HCT116 (cell line): ENCODE measurements at regions not wholly inside any gene's neighbourhood (a gene's known extent, or its start where the extent isn't known, plus 50 kb on each side); places are given as distances from the start of the nearest gene placed in this dataset.

Experiments used
- ATAC-seq: fragments of 200-7000 bp; cut with Tn5 transposase; 2 replicates; pipeline ENCODE4 v1.9.1; 2020; ENCODE audit warnings: mild to moderate bottlenecking, moderate library complexity
- BruUV-seq: library from RNA; stranded (reverse); fragments of 400-500 nt; replicated peaks from 2 replicates; lab custom pipeline; 2021; lab: Mats Ljungman, UMichigan
- CTCF ChIA-PET: fragments of 300-600 bp; sonication (Branson Sonifier 250); formaldehyde crosslinking; loops from one replicate; lab custom pipeline; 2021; ENCODE audit warnings: antibody characterized with exemption; lab: Charles Lee
- POLR2A ChIA-PET: fragments of 300-600, 350-600 bp; sonication (Branson Sonifier 250); formaldehyde crosslinking; loops from one replicate; lab custom pipeline; 2021; ENCODE audit warnings: antibody characterized with exemption; lab: Charles Lee
- RAD21 ChIA-PET, 2 experiments: fragments of 300-600 bp; sonication (Branson Sonifier 250); formaldehyde crosslinking; loops; one replicate each; lab custom pipeline; 2023; ENCODE audit warnings: low total read pairs in 2 of 2; ENCODE audit not compliant: uncharacterized antibody in 2 of 2, unreplicated experiment in 2 of 2, low non-redundant PET in 1 of 2; lab: Charles Lee
- DNase-seq: peaks from one replicate; pipeline ENCODE4 v3.0.0-alpha.2; 2010; ENCODE audit warnings: low read depth, low spot score
- H2AFZ ChIP-seq: fragments of 200-600 bp; shearing (Covaris generic), sonication (generic); 2 replicates; pipeline ENCODE4 v1.6.1; 2017; ENCODE audit warnings: low read depth, mixed run types, mixed read lengths, antibody characterized with exemption, low read length; ENCODE audit not compliant: poor library complexity, severe bottlenecking
- H3K27ac ChIP-seq: 2 replicates; pipeline ENCODE4 v1.5.1; 2012; ENCODE audit warnings: low read depth, low read length
- H3K27me3 ChIP-seq: fragments of 200-600 bp; sonication (generic); 2 replicates; pipeline ENCODE4 v1.6.1; 2016; ENCODE audit warnings: mixed run types, low read length, mixed read lengths; ENCODE audit not compliant: insufficient read depth
- H3K36me3 ChIP-seq, 2 experiments: fragments of 200-500 bp in 1 of 2; fragments of 200-600 bp in 1 of 2; sonication (Bioruptor generic) in 1 of 2; sonication (generic) in 1 of 2; 2 replicates each; pipeline versions ENCODE4 v1.5.1 to v1.6.1; 2014 to 2016; ENCODE audit warnings: low read length in 2 of 2, inconsistent platforms in 1 of 2, mixed read lengths in 1 of 2, mixed run types in 1 of 2; ENCODE audit not compliant: insufficient read depth in 2 of 2, control insufficient read depth in 1 of 2
- H3K4me1 ChIP-seq, 2 experiments: fragments of 200-600 bp in 1 of 2; sonication (generic) in 1 of 2; 2 replicates each; pipeline versions ENCODE4 v1.5.1 to v1.6.1; 2012 to 2017; ENCODE audit warnings: low read length in 2 of 2, inconsistent platforms in 1 of 2, mild to moderate bottlenecking in 1 of 2, mixed read lengths in 1 of 2, mixed run types in 1 of 2, moderate library complexity in 1 of 2; ENCODE audit not compliant: insufficient read depth in 2 of 2, control insufficient read depth in 1 of 2
- H3K4me2 ChIP-seq: fragments of 200-600 bp; sonication (generic); 2 replicates; pipeline ENCODE4 v1.6.1; 2017; ENCODE audit warnings: mixed run types, low read length, mixed read lengths
- H3K4me3 ChIP-seq, 2 experiments: fragments of 200-600 bp in 1 of 2; sonication (generic) in 1 of 2; replicated peaks in 1 of 2; 2 replicates each; pipeline ENCODE4 v1.5.1; 2011 to 2016; ENCODE audit warnings: low read length in 2 of 2, control low read depth in 1 of 2, low read depth in 1 of 2, mild to moderate bottlenecking in 1 of 2, mixed read lengths in 1 of 2, mixed run types in 1 of 2
- H3K79me2 ChIP-seq: fragments of 200-600 bp; sonication (generic); 2 replicates; pipeline ENCODE4 v1.6.1; 2017; ENCODE audit warnings: mild to moderate bottlenecking, mixed run types, low read length, moderate library complexity, mixed read lengths; ENCODE audit not compliant: insufficient read depth
- H3K9ac ChIP-seq: fragments of 200-600 bp; sonication (generic); 2 replicates; pipeline ENCODE4 v1.6.1; 2016; ENCODE audit warnings: low read length, mixed read lengths
- H3K9me2 ChIP-seq: fragments of 200-600 bp; sonication (generic), shearing (Covaris generic); 2 replicates; pipeline ENCODE4 v1.6.1; 2017; ENCODE audit warnings: mixed run types, mild to moderate bottlenecking, moderate library complexity; ENCODE audit not compliant: insufficient read depth
- H3K9me3 ChIP-seq, 2 experiments: fragments of 200-500 bp in 1 of 2; fragments of 200-600 bp in 1 of 2; sonication (Bioruptor generic) in 1 of 2; sonication (generic) in 1 of 2; 2 replicates each; pipeline ENCODE4 v1.6.1; 2014 to 2017; ENCODE audit warnings: low read length in 2 of 2, mixed read lengths in 2 of 2, inconsistent platforms in 1 of 2, low read depth in 1 of 2, mild to moderate bottlenecking in 1 of 2, mixed run types in 1 of 2, moderate library complexity in 1 of 2; ENCODE audit not compliant: control insufficient read depth in 1 of 2, insufficient read depth in 1 of 2
- H4K20me1 ChIP-seq: fragments of 200-600 bp; sonication (generic), shearing (Covaris generic); 2 replicates; pipeline ENCODE4 v1.6.1; 2017; ENCODE audit warnings: mixed run types, mild to moderate bottlenecking, moderate library complexity; ENCODE audit not compliant: insufficient read depth
- CBX3 ChIP-seq: IDR thresholded peaks from 2 replicates; pipeline ENCODE4 v1.6.1; 2012; ENCODE audit warnings: low read depth
- CEBPB ChIP-seq: IDR thresholded peaks from 2 replicates; pipeline ENCODE4 v1.6.1; 2012; ENCODE audit warnings: low read depth
- EGR1 ChIP-seq: IDR thresholded peaks from 2 replicates; pipeline ENCODE4 v1.6.1; 2012; ENCODE audit warnings: low read depth
- ELF1 ChIP-seq: IDR thresholded peaks from 2 replicates; pipeline ENCODE4 v1.6.1; 2012; ENCODE audit warnings: low read depth, borderline replicate concordance
- EZH2 ChIP-seq: fragments of 200-600 bp; sonication (generic); IDR thresholded peaks from 2 replicates; pipeline ENCODE4 v1.6.1; 2017; ENCODE audit warnings: antibody characterized with exemption, mixed run types
- FOSL1 ChIP-seq: IDR thresholded peaks from 2 replicates; pipeline ENCODE4 v1.6.1; 2012; ENCODE audit warnings: low read depth
- JUND ChIP-seq: IDR thresholded peaks from 2 replicates; pipeline ENCODE4 v1.6.1; 2012
- POLR2A ChIP-seq: IDR thresholded peaks from 2 replicates; pipeline ENCODE4 v1.7.0; 2011; ENCODE audit warnings: borderline replicate concordance; ENCODE audit not compliant: insufficient read depth, insufficient read length; ENCODE audit errors: extremely low read depth
- POLR2AphosphoS5 ChIP-seq: IDR thresholded peaks from 2 replicates; pipeline ENCODE4 v1.6.1; 2011; ENCODE audit warnings: mild to moderate bottlenecking, low read depth, low read length, moderate library complexity
- RAD21 ChIP-seq: IDR thresholded peaks from 2 replicates; pipeline ENCODE4 v1.6.1; 2012; ENCODE audit warnings: low read depth, mild to moderate bottlenecking
- SRF ChIP-seq: IDR thresholded peaks from 2 replicates; pipeline ENCODE4 v1.6.1; 2012; ENCODE audit warnings: low read depth
- TCF7L2 ChIP-seq: IDR thresholded peaks from 2 replicates; pipeline ENCODE4 v1.7.0; 2011; ENCODE audit warnings: borderline replicate concordance, inconsistent platforms; ENCODE audit not compliant: insufficient read depth, insufficient read length; ENCODE audit errors: extremely low read depth
- ZNF274 ChIP-seq: fragments of 200-500 bp; sonication (Bioruptor generic); IDR thresholded peaks from 2 replicates; pipeline ENCODE4 v1.6.1; 2014; ENCODE audit warnings: mild to moderate bottlenecking, low read depth, low read length, inconsistent platforms
- intact Hi-C: fragments of 100-400 bp; cut with micrococcal nuclease; formaldehyde crosslinking; loops from 2 replicates; pipeline ENCODE4 v1.10.0; 2022
- TF ChIP-seq, protein P1 (sequence below): IDR thresholded peaks from 2 replicates; pipeline ENCODE4 v1.6.1; 2012
- TF ChIP-seq, protein P2 (sequence below): IDR thresholded peaks from 2 replicates; pipeline ENCODE4 v1.6.1; 2012
- TF ChIP-seq, protein P3 (sequence below): IDR thresholded peaks from 2 replicates; pipeline ENCODE4 v1.6.1; 2012; ENCODE audit warnings: low read depth

DNA sequence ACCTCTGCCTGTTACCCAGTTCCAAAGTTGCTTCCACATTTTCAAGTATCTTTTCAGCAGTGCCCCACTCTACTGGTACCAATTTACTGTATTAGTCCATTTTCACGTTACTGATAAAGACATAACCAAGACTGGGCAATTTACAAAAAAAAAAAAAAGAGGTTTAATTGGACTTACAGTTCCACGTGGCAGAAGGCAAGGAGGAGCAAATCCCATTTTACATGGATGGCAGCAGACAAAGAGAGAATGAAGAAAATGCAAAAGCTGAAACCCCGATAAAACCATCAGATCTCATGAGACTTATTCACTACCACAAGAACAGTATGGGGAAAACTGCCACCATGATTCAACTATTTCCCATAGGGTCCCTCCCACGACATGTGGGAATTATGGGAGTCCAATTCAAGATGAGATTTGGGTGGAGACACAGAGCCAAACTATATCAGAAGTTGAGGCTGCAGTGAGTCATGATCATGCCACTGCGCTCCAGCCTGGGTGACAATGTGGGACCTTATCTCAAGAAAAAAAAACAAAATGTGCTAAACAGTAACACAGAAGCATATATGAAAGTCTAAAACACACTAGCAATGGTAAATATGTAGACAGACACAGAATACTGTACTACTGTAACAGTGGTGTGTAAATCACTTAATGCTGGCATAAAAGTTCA is 190.3 kb upstream of the ZC3H12C start:
- ChIA-PET RAD21 (no interaction called here), CTCF (no interaction called here), POLR2A (no interaction called here)
- H3K4me2 ChIP-seq, result no peak overlapping the region
- no peaks in the 10 kb centered on the region for H3K36me3 ChIP-seq
- no peaks in the 10 kb centered on the region for H3K79me2 ChIP-seq
- H3K27ac ChIP-seq, result no peak overlapping the region
- ATAC-seq (no peak), DNase-seq (no peak)
- H3K4me3 ChIP-seq, result no peak overlapping the region
- TF ChIP-seq FOSL1, result no peak
- no peak for TF ChIP-seq POLR2AphosphoS5
- TF ChIP-seq, protein P1, sequence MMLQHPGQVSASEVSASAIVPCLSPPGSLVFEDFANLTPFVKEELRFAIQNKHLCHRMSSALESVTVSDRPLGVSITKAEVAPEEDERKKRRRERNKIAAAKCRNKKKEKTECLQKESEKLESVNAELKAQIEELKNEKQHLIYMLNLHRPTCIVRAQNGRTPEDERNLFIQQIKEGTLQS, result no peak
- TF ChIP-seq RAD21, result no peak
- TF ChIP-seq POLR2A, result no peak
- no peak for TF ChIP-seq SRF
- no peak for TF ChIP-seq ELF1
- TF ChIP-seq CEBPB, result no peak
- no peak for TF ChIP-seq CBX3
- TF ChIP-seq EZH2, result no peak
- TF ChIP-seq, protein P2, sequence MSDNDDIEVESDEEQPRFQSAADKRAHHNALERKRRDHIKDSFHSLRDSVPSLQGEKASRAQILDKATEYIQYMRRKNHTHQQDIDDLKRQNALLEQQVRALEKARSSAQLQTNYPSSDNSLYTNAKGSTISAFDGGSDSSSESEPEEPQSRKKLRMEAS, result no peak
- no peak for TF ChIP-seq ZNF274
- no peak for TF ChIP-seq EGR1
- no peak for TF ChIP-seq TCF7L2
- TF ChIP-seq JUND, result no peak
- TF ChIP-seq, protein P3, sequence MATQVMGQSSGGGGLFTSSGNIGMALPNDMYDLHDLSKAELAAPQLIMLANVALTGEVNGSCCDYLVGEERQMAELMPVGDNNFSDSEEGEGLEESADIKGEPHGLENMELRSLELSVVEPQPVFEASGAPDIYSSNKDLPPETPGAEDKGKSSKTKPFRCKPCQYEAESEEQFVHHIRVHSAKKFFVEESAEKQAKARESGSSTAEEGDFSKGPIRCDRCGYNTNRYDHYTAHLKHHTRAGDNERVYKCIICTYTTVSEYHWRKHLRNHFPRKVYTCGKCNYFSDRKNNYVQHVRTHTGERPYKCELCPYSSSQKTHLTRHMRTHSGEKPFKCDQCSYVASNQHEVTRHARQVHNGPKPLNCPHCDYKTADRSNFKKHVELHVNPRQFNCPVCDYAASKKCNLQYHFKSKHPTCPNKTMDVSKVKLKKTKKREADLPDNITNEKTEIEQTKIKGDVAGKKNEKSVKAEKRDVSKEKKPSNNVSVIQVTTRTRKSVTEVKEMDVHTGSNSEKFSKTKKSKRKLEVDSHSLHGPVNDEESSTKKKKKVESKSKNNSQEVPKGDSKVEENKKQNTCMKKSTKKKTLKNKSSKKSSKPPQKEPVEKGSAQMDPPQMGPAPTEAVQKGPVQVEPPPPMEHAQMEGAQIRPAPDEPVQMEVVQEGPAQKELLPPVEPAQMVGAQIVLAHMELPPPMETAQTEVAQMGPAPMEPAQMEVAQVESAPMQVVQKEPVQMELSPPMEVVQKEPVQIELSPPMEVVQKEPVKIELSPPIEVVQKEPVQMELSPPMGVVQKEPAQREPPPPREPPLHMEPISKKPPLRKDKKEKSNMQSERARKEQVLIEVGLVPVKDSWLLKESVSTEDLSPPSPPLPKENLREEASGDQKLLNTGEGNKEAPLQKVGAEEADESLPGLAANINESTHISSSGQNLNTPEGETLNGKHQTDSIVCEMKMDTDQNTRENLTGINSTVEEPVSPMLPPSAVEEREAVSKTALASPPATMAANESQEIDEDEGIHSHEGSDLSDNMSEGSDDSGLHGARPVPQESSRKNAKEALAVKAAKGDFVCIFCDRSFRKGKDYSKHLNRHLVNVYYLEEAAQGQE, result no peak
- H2AFZ ChIP-seq, result no peak overlapping the region
- H3K9me3 ChIP-seq, result no peaks in the 10 kb centered on the region
- intact Hi-C loops, result no loop called here
- H3K27me3 ChIP-seq, result no peaks in the 10 kb centered on the region
- H3K9me2 ChIP-seq, result no peaks in the 10 kb centered on the region
- no peaks in the 10 kb centered on the region for H3K4me1 ChIP-seq
- H3K9ac ChIP-seq, result no peak overlapping the region
- no TSS peak for BruUV-seq
- no peaks in the 10 kb centered on the region for H4K20me1 ChIP-seq
